ENCODE measurements at regions not wholly inside any gene's neighbourhood (a gene's known extent, or its start where the extent isn't known, plus 50 kb on each side); places are given as distances from the start of the nearest gene placed in this dataset.
"Not testable (repeated sequence)": the region's sequence is repeated elsewhere in the genome, so short reads cannot be mapped to it uniquely, and the experiment has no call there.

DNA sequence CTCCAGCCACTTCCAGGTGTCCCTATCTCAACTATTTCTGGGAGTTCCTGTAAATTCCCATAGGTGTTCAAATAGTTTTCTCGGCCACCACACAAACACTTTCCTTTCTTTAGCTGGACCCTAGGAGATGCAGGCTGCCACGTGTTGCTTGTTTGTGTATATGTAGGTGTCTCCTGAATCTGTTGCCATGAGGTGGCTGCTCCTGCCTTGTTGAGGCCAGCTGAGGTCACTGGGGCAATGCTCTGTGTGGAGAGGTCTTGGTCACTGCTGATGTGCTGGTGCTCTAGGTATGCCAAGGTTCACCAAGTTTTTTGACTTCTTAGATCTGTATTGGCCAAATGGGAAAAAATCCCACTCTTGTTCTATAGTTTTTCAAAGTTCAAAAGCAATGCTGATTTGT is 132.5 kb upstream of the CHD1 start:
- no peak for DNase-seq

DNA sequence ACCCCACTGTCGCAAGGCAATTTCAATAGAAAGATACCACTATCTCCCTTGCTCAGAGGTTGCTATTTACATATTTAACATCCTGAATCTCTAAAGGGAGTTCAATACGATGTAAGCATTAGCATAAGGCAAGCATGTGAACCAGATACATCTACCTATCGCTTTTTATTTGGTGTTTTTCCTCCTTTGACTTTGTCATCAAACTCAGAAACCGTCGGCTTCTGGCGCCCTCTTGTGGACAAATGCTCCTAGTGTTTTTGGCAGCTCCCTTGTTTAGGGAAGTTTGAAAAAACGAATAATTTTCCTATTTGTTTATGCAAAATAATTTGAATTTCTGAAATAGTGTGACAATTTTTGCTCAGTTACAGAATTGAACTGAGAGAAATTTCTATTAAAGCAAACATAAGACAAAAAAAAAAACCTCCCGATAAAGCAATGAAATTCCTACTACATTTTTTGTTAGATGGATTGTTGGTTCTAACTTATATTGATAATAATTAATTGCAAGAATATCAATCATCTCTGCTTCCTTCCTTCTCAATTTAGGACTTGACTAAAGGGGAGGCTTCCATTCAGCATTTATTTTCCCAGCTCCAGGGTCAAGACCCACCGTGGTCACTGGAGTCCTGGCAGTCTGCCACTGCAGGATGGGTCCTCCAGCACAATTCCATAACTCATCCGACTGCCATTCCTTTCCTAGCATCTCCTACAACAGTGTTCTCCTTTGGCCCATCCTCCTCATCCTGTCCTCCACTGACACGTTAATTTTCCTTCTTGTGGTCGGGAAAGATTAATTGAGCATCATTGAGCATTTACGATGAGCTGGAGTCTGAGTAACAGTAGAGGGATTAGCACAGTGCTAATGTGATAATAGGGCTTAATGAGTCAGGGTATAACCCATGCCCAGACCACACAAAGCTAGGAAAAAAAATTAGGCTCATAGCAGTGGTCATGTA is 131.8 kb upstream of the CHD1 start:
- DNase-seq: peak; percentile 36 to 58

DNA sequence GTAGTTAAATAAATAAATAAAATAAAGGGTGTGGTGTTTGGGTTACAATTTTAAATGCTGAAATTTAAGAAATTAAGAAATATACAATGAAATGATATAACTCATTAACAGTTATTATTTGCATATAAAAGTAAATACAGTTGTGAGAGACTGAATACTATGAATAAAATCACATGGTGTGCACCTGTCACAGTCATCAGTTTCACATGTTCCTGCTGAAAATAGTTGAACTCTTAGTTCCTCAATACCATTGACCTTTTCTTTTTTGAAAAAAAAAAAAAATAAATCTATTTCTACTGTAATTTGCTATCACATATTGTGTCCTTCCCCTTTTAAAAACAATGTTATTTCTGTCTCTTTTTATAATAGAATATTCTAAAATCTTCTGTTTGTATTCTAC is 130.9 kb upstream of the CHD1 start:
- DNase-seq: no peak

DNA sequence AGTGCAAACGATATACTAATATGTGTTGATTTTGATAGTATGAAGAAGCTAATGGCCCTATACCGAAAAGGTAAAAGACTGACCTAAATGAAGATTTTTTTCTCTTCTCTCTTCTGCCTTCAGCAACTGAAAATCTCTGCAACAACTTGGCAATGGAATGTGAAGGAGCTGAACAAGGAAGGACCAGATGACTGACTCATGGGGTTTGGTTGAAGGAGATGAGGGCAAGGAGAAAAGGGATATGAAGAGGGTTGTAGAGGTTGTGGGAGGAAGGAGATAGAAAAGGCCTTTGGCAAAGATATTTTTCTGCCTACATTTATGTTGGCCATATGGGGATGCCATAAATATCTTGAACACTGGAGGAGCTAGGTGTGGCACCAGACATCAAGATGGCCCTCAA is 129.7 kb upstream of the CHD1 start:
- no peak for DNase-seq

GRCh38 chr5:99054972-99055371 is 126.2 kb upstream of the CHD1 start:
- DNase-seq: no peak

DNA sequence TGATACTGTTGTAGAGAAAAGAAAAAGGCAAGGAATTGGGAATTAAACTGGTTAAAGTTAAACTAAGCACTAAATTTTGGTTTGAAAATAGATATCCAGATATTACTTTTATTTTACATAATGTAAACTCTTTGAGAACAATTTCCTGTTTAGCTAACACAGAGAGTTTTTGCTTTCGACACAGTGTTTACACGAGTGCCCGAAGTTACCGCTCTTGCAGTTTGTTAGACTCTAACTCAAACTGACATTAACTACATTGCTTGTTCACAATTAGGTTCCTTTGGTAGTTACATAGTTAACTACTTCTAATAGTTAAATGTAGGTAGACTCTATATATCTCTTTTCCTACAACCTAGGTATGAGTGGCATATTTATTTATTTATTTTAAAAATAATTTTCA is 117.1 kb upstream of the CHD1 start:
- DNase-seq: no peak

- not testable (repeated sequence) for DNase-seq
Observed at GRCh38 chr5:99043257-99043656, 114.5 kb upstream of the CHD1 start.

DNA sequence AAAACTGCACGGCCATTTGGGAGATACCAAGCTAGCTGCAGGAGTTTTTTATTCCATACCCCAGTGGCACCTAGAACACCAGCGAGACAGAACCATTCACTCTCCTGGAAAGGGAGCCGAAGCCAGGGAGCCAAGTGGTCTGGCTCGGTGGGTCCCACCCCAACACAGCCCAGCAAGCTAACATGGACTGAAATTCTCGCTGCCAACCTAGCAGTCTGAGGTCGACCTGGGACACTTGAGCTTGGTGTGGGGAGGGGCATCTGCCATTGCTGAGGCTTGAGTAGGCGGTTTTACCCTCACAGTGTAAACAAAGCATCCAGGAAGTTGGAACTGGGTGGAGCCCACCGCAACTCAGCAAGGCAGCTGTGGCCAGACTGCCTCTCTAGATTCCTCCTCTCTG is 108.9 kb upstream of the CHD1 start:
- DNase-seq: no peak

DNA sequence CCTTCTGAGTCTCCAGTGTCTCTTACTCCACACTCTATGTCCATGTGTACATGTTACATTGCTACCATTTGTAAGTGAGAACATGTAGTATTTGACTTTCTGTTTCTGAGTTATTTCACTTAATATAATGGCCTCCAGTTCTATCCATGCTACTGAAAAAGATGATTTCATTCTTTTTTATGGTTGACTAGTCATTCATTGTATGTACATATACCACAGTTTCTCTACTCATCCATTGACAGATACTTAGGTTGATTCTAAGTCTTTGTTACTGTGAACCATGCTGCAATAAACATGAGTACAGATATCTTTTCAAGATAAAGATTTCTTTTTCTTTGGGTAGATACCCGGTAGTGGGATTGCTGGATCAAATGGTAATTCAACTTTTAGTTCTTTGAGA is 107.1 kb upstream of the CHD1 start:
- DNase-seq: no peak

DNA sequence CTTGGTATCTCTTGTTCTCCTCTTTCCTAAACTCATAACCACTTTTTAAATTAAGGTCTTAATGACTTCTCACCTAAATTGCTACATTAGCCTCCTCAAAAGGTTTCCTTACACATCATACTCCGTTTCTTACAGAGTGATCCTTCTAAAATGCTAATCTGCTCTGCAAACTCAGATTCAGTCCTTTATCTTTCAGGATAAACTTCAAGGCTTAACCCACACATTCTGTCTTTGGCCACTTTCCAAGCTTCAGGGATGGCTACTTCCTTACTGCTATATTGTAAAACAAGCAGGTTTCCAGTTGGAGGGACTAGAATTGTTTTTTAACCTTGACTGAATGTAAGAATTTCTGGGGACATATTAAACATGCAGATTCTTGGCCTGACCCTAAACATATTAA is 105.5 kb upstream of the CHD1 start:
- no peak for DNase-seq

- no peak for DNase-seq
Observed at GRCh38 chr5:99033014-99033900, 104.5 kb upstream of the CHD1 start.

GRCh38 chr5:99032234-99033013 is 103.6 kb upstream of the CHD1 start:
- DNase-seq: peak; percentile 65 to 76

DNA sequence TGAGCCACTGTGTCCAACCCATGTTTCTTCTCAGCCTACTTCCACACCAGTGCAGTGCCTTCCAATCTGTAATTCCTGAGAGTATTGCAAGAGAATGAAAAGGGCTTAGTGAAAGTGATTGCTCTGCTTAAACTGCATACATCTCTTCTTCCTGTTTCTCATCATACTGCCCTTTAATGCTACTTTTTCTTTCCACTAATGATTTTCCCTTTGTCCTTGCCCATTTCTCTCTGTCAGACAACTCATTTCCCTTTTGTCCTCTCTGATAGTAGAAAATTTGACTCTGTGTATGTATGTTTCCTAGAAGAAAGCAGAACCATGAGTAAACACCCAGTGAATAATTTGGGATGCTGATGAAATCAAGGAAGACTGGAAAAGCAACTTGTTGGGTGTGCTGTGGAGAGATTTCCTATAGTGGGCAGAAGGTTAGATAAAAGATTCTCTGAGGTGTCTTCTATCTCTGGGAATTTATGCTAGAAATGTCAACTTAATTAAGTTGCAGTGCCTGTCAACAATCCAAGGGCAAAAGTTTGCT is 102.2 kb upstream of the CHD1 start:
- no peak for DNase-seq

DNA sequence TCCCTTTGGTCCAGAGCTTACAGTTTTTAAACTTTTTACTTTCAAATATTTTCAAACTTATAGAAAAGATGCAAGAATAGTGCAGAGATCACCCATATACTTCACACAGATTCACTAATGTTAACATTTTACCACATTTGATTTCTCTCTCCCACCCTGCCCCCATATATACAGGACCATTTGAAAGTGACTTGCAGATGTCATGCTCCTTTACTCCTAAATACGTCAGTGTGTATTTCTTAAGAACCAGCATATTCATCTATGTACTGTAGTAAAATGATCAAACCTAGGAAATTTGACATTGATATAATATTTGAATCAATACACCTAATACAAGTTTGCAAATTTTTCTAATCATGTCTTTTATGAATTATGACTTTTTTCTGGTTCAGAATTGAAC is 100.4 kb upstream of the CHD1 start:
- DNase-seq: no peak

DNA sequence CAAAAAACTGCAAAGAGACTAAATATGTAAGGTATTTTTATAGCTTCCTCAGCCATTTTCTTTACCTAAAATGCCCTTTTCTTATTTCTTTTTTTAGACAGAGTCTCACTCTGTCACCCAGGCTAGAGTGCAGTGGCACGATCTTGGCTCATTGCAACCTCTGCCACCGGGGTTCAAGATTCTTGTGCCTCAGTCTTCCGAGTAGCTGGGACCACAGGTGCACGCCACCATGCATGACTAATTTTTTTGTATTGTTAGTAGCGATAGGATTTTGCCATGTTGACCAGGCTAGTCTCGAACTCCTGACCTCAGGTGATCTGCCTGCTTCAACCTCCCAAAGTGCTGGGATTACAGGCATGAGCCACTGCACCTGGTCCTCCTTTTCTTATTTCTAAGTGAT is 99.4 kb upstream of the CHD1 start:
- DNase-seq: not testable (repeated sequence)

DNA sequence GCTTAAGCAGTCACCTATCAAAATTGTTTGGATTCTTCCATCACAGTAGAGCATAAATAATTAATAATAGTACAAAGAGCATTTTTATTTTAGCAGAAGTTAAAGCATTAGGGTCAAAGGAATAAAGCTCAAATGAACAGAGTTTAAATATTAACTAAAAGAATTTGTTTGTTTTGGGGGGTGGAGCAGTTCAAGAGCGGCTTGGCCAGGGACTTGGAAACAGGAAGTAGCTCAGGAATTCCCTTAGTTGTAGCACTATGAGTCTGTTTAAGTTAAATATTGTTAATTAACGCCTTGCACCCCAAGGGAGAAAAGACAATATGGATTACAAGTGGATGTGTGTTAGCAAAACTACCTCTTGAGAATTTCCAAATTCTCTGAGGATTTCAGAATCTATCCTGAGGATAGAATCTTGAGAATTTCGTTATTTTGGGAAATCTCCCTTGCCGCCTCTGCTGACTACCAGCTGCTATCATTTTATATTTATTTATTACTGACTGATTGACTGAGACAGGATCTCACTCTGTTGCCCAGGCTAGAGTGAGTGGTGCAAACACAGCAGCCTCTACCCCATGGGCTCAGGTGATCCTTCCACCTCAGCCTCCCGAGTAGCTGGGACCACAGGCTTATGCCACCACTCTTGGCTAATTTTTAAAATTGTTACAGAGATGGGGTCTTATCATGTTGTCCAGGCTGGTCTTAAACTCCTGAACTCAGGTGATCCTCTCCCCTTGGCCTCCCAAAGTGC is 96.7 kb upstream of the CHD1 start:
- DNase-seq: no peak

GRCh38 chr5:99023330-99023729 is 94.5 kb upstream of the CHD1 start:
- no peak for DNase-seq

DNA sequence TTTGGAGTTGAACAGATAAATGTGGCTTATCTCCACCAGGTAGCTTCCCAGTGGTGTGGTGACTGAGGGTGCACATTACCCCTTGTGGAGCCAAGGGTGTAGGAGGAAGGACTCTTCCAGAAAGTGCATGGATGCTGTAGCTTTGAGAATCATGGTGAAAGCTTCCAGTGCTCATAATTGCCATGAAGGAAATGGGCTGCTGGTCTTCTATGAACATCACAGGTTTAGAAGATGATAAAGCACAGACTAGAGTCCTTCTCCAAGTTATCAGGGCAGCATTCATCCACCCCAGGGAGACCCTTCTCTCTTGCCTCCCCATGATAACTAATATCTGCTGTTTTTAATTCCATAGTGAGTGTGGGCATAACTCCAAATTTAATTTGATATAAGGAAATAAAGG is 93.4 kb upstream of the CHD1 start:
- no peak for DNase-seq

GRCh38 chr5:99020698-99021048 is 91.9 kb upstream of the CHD1 start:
- no peak for DNase-seq

GRCh38 chr5:99019812-99020697 is 91.2 kb upstream of the CHD1 start:
- DNase-seq: no peak
